Ovary (tissue), 7 donors: ENCODE measurements at regions not wholly inside any gene's neighbourhood (a gene's known extent, or its start where the extent isn't known, plus 50 kb on each side); places are given as distances from the start of the nearest gene placed in this dataset.
A peak's percentile ranks its signal among the peaks of the same experiment; 100 is the strongest.
"Not testable (repeated sequence)": the region's sequence is repeated elsewhere in the genome, so short reads cannot be mapped to it uniquely, and the experiment has no call there.

Source experiments
- DNase-seq, 5 donors: peaks; one replicate each; pipeline ENCODE4 v3.0.0-alpha.2; 2019 to 2020
- H3K27ac ChIP-seq, 2 donors: fragments of 200-600 bp; one replicate each; pipeline versions ENCODE4 v1.5.1 to v1.8.0; 2019 to 2022
- H3K27me3 ChIP-seq: fragments of 200-600 bp; one replicate; pipeline ENCODE4 v1.8.0; 2022
- H3K36me3 ChIP-seq: fragments of 200-600 bp; sonication (generic); one replicate; pipeline ENCODE4 v1.5.1; 2019
- H3K4me1 ChIP-seq: one replicate; pipeline ENCODE4 v1.8.1; 2013; ENCODE audit warnings: mild to moderate bottlenecking, moderate library complexity; ENCODE audit not compliant: insufficient read depth
- H3K4me3 ChIP-seq: fragments of 200-600 bp; sonication (generic); one replicate; pipeline ENCODE4 v1.5.1; 2017
- H3K9me3 ChIP-seq, 2 donors: fragments of 200-600 bp in 1 of 2; sonication (generic) in 1 of 2; one replicate each; pipeline versions ENCODE4 v1.5.1 to v1.8.1; 2013 to 2019; ENCODE audit warnings: mild to moderate bottlenecking in 1 of 2, moderate library complexity in 1 of 2
- EP300 ChIP-seq: sonication (generic); formaldehyde crosslinking; IDR thresholded peaks from one replicate; pipeline ENCODE4 v1.6.1; 2017; ENCODE audit warnings: antibody characterized with exemption
- POLR2A ChIP-seq: fragments of 450-650 bp; IDR thresholded peaks from one replicate; pipeline ENCODE4 v1.6.1; 2017; ENCODE audit warnings: antibody characterized with exemption, mild to moderate bottlenecking, moderate library complexity
- WGBS, 3 donors: extraction: QIAGEN DNeasy Blood & Tissue Kit in 1 of 3; methylation state at CpG; one replicate each; pipeline versions ENCODE4 v1.1.5 to v1.1.7; 2013 to 2017; 5-methylcytosine and 5-hydroxymethylcytosine counted together
- intact Hi-C, 4 donors: fragments of 100-400 bp; cut with DNase I; formaldehyde crosslinking; loops; one replicate each; pipeline versions ENCODE4 v1.11.0 to v1.15.1; 2022 to 2023
- TF ChIP-seq, protein P1 (sequence below), 3 donors: fragments of 450-650 bp in 2 of 3; fragments of 200-600 bp in 1 of 3; IDR thresholded peaks; one replicate each; pipeline versions ENCODE4 v1.5.1 to v1.8.0; 2016 to 2022; ENCODE audit warnings: antibody characterized with exemption in 3 of 3, mild to moderate bottlenecking in 1 of 3
- donor health status: DM: no; HTN: no; CAD: no; lungs with moderate emphysema.
- donor health status: DM: no; HTN: no; CAD: no.
- donor health status: Bipolar disorder and iron deficiency.
- donor health status: DM: no; HTN: no; CAD: no.
- donor health status: DM: yes; HTN: yes; CAD: no.

DNA sequence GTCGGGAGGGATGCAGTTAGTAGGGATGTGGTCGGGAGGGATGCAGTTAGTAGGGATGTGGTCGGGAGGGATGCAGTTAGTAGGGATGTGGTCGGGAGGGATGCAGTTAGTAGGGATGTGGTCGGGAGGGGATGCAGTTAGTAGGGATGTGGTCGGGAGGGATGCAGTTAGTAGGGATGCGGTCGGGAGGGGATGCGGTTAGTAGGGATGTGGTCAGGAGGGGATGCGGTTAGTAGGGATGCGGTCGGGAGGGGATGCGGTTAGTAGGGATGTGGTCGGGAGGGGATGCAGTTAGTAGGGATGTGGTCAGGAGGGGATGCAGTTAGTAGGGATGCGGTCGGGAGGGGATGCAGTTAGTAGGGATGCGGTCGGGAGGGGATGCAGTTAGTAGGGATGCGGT lies 96.2 kb downstream of the BDH1 start:
- DNase-seq, intact Hi-C loops, H3K36me3 ChIP-seq, H3K27ac ChIP-seq, H3K4me1 ChIP-seq, H3K9me3 ChIP-seq, H3K27me3 ChIP-seq, H3K4me3 ChIP-seq: not testable (repeated sequence)
- 56 to 74% (median 63%) methylated on average over 17 to 19 of the region's 19 CpGs for WGBS, 3 donors

DNA sequence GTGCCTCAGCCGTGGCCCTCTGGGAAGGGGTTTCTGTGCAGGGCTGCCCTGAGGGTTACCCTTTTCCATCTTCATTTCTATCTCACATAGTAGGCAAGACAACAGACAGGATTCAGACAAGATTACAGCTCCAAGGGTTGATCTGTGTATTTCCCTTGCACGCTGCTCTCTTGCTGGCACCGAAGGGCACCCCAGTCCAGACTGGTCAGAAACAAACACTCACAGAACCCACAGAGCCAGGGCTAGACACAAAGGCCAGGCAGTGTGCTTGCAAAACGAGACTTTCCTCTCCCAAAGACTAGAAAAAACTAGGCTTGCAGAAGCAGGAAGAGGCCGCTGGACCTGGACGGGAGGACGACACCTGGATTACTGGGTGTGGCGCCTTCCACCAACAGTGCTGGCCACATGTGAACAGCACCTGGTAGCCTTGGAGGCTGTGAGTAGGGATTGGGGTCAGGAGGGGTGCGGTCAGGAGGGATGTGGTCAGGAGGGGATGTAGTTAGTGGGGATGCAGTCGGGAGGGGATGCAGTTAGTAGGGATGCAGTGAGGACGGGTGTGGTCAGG lies 96.8 kb downstream of the BDH1 start:
- no peak for TF ChIP-seq EP300
- TF ChIP-seq POLR2A, result no peak
- TF ChIP-seq, protein P1, sequence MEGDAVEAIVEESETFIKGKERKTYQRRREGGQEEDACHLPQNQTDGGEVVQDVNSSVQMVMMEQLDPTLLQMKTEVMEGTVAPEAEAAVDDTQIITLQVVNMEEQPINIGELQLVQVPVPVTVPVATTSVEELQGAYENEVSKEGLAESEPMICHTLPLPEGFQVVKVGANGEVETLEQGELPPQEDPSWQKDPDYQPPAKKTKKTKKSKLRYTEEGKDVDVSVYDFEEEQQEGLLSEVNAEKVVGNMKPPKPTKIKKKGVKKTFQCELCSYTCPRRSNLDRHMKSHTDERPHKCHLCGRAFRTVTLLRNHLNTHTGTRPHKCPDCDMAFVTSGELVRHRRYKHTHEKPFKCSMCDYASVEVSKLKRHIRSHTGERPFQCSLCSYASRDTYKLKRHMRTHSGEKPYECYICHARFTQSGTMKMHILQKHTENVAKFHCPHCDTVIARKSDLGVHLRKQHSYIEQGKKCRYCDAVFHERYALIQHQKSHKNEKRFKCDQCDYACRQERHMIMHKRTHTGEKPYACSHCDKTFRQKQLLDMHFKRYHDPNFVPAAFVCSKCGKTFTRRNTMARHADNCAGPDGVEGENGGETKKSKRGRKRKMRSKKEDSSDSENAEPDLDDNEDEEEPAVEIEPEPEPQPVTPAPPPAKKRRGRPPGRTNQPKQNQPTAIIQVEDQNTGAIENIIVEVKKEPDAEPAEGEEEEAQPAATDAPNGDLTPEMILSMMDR (IDR thresholded peaks at IDR 0.05), result no peak
- Histone ChIP-seq H3K4me1 (no peaks in the 10 kb centered on the region), H3K9me3 (no peaks in the 10 kb centered on the region), H3K4me3 (no peak overlapping the region), H3K27me3 (no peaks in the 10 kb centered on the region), H3K36me3 (no peaks in the 10 kb centered on the region), H3K27ac (no peak overlapping the region)
- 86 to 88% (median 86%) methylated on average over 10 to 11 of the region's 11 CpGs for WGBS, 3 donors
- intact Hi-C loops, result no loop called here
- no peak for DNase-seq

DNA sequence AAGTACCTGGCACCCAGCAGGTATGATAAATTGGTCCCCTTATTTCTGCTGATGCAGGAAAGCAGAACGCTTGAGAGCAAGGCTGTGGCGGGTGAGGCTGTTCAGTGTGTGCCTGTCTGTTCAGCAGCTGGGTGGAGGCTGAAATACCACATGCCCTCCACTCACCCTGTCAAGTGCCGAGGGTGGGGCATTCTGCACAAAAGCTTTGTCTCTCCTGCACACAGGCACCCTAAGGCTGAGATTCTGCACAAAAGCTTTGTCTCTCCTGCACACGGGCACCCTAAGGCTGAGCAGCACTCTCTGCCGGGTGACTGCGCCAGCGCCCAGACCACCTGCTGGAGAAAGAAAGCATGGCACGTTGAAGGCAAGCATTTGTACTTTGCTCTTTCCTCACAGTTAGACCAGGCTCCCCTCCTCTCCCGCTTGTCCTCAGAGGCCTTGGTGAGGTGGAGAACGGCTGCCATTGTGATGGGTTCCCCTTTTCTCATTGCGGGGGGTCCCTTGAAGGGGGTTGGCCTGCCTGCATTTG lies 97.5 kb downstream of the BDH1 start:
- intact Hi-C loops, result no loop called here
- Histone ChIP-seq H3K36me3 (no peaks in the 10 kb centered on the region), H3K27ac (no peak overlapping the region), H3K27me3 (no peaks in the 10 kb centered on the region), H3K4me1 (no peaks in the 10 kb centered on the region), H3K4me3 (no peak overlapping the region), H3K9me3 (no peaks in the 10 kb centered on the region)
- DNase-seq, result no peak
- 65 to 66% (median 65%) methylated on average over 11 of the region's 11 CpGs for WGBS, 3 donors
- TF ChIP-seq, protein P1 (IDR thresholded peaks at IDR 0.05), result no peak
- TF ChIP-seq POLR2A (no peak), EP300 (no peak)

DNA sequence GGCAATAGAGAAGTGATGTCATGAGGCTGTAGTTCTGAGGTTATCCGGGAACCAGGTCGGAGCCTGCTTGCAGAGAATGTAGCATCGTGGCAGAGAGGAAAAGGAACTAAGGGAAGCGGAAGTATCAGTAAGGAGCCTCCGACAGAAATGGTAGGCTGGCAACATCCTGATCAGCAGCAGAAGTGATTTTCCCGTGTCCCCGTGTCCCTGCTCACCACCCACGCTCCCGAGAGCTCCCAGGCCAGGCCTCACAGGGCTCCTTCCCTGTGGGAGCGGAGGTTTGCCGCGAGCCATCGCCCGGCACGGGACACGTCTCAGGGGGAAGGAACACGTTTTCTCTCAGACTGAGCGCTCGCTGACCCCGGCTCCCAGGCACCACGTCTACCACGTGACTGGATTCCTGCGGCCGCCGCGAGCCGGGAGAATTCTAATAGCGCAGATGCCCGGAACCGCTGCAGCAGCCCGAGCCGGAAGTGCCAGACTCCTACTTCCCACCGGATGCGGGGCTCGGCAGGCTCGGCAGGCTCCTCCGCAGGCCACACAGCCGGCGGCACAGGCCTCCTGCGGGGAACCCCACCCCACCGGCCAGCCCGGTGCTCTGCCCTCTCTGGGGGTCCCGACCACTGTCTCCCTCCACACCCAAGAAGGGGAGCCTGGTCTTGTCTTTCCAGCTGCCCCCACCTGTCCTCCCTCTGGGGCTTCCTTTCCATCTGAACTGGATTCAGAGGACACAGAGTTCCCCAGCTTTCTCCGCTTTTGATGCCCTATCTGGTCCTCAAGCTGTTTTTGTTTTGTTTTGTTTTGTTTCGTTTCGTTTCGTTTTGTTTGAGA lies 99.3 kb downstream of the BDH1 start:
- peak overlapping the region; percentile 47 for H3K4me3 ChIP-seq
- H3K27me3 ChIP-seq, result no peaks in the 10 kb centered on the region
- intact Hi-C loops, result no loop called here
- H3K36me3 ChIP-seq, result no peaks in the 10 kb centered on the region
- H3K9me3 ChIP-seq, result no peaks in the 10 kb centered on the region
- peak overlapping the region in 1 of 2 donors; percentile 54 for H3K27ac ChIP-seq
- H3K4me1 ChIP-seq, result no peaks in the 10 kb centered on the region
- TF ChIP-seq POLR2A (no peak), EP300 (no peak)
- TF ChIP-seq, protein P1 (IDR thresholded peaks at IDR 0.05), result no peak
- peak; percentile 83 to 92 (median 86) for DNase-seq
- 2 to 3% (median 2%) methylated on average over 47 of the region's 47 CpGs for WGBS, 3 donors

DNA sequence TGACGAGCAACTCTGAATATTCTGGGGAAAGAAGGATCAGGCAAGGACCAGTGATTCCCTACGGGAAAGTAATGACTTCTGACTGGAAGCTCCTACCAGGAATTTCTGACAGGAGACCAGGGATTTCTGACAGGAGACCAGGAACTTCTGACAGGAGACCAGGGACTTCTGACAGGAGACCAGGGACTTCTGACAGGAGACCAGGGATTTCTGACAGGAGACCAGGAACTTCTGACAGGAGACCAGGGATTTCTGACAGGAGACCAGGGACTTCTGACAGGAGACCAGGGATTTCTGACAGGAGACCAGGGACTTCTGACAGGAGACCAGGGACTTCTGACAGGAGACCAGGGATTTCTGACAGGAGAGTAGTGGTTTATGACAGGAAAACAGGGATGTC lies 100.9 kb downstream of the BDH1 start:
- H3K4me3 ChIP-seq, H3K4me1 ChIP-seq, H3K27ac ChIP-seq, H3K27me3 ChIP-seq, H3K36me3 ChIP-seq, H3K9me3 ChIP-seq, intact Hi-C loops, DNase-seq: not testable (repeated sequence)
- WGBS, 3 donors, result 53 to 65% (median 60%) methylated on average over 2 of the region's 2 CpGs
